AG08396 (cell line): ENCODE measurements at regions not wholly inside any gene's neighbourhood (a gene's known extent, or its start where the extent isn't known, plus 50 kb on each side); places are given as distances from the start of the nearest gene placed in this dataset.
A peak's percentile ranks its signal among the peaks of the same experiment; 100 is the strongest.

Experiments used
- DNase-seq: peaks from one replicate; pipeline ENCODE4 v3.0.0; 2012; ENCODE audit warnings: low spot score, mixed read lengths

DNA sequence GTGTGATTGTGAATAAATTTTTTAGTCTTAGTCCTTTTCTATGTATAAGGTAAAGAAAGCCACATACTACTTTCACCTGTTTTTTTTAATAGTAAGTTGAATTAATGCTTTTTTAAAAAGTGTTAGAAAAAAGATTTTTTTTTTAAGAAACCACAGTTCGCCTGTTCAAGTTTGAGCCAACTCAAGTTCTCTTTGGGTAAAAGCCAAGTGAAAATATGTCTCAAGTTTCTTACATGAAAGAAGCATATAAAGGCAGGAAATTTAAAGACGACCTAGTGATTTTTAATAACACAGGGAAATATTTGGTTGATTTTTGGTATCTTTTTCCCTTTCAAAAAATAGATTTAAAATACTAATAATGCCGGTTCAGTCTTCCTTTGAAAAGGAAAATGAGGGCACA, 369.9 kb upstream of the NR3C2 start:
- DNase-seq: no peak

GRCh38 chr4:148810461-148810860, 368.2 kb upstream of the NR3C2 start:
- DNase-seq: no peak

GRCh38 chr4:148808416-148808815, 366.2 kb upstream of the NR3C2 start:
- no peak for DNase-seq

DNA sequence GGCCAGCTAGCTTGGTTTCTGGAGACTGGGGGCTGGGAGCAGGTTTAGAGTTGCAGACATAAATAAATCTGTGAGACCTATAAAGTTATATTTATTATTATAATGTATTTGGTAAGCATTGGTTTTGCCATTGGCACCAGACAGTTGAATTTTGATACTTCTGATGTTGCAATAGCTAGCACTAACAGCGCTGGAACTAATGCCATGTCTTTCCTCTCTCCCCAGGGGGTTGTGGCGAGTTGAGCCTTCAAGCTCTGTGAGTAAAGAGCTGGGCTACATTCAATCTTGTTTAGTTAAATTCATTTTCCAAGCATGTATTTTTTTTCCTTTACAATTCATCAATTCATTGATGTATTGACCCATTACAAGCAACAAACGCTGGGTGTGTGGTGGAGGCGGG, 358.7 kb upstream of the NR3C2 start:
- DNase-seq: no peak

DNA sequence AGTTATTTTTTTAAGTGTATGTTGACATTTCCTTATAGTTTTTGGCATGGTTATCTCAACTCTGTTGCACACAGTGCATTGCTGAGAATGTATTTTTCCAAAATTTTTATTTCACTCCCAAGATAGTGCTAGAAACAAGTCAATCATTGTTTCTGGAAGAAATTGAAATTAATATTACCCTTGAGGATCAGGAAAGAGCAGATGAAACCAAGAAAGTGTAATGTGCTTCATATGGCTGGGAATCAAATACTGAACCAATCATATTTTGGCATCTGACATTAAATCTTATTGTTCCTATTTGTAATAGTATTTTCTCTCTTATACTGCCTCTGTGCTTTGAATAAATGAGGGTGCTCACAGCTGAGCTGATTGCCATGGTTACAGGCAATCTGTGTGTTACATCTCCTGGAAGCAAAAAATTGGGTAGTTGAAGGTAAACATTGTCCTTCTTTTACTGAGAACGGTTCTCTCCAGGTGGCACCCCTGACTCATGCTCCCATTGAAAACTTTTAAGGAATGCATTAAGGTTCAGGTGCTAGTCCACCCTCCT, 358.2 kb upstream of the NR3C2 start:
- DNase-seq: no peak

DNA sequence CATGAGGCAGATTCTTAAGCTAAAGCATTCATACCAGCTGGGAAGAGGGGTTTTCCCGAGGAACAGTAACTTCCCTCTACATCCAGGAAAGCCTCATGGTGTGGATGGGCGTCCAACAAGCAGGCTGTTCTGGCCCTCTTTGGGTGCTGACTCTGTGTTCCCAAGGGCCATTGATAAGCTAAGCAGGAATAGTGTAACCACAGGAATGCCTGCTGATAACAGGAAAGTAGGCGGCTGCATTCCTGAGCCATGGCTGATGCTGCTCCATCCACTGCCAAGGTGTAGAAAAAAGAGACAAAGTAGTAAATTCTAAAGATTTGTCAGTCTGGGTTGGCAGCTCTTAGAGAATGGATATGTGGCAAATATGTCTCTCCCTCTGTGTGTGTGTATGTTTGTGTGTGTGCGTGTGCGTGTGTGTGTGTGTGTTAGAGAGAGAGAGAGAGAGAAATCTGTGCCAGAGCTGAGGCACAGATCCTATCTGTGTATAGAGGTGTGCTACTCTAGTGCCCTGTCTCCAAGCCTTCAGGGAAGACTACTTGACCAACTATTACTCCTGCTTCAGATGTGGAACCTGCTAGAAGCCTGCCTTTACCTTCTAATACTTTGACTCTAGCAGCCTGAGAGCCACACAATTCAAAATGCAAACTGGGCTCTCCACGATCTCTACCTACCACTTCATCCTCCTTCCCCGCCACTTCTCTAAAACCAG, 353.1 kb upstream of the NR3C2 start:
- DNase-seq: peak; percentile 32

DNA sequence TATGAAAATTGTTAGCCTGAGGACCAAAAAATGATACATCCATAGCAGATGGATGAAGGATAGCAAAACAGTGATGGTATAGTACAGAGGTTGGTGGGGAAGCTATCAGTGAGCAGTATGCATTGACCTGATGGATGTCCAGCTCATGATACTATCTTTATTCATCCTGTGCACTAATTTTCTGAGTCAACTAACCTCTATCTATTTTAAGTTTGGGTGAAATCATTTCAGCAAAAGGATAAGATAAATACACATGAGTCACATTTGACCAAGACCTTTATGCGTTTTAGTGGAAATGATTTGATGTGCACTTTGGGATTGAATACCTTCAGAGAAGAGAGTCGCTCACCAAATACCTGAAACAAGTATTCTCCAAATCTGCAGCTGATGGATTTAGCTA, 351.0 kb upstream of the NR3C2 start:
- DNase-seq: no peak

DNA sequence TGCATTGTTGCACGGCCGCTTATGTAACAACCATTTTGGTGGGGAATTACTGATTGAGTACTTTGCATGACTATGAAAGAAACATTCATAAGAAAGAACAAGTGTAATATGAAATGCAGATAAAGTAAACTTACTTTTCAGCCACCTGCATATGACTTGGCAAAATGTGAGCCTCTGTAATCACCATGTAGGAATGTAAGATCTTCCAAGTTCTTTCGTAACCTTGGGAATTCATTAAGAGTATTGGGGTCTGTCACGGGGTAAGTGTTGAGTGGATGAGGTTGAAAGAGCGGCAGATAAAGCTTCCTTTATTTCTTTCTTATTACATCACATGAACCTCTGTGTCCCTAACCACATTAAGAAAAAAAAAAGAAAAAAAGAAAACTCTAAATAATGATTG, 348.5 kb upstream of the NR3C2 start:
- DNase-seq: no peak

DNA sequence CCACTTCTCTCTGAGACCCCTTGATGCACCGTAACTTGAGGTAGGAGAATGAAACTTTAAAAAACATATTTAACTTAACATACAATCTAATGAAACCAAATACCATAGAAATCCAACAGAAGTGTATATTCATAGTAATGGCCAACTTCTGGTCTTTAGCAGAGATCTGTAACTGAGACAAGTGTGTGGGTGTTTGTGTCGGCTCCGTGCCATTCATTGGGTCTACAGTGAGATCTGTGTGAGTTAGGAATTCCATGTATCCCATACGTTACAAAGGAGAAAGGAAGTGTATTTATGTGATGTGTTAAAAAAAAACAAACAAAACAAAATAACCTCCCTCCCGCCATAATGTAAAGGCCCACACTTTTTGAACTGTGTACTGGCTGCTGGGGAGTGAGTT, 348.0 kb upstream of the NR3C2 start:
- no peak for DNase-seq

DNA sequence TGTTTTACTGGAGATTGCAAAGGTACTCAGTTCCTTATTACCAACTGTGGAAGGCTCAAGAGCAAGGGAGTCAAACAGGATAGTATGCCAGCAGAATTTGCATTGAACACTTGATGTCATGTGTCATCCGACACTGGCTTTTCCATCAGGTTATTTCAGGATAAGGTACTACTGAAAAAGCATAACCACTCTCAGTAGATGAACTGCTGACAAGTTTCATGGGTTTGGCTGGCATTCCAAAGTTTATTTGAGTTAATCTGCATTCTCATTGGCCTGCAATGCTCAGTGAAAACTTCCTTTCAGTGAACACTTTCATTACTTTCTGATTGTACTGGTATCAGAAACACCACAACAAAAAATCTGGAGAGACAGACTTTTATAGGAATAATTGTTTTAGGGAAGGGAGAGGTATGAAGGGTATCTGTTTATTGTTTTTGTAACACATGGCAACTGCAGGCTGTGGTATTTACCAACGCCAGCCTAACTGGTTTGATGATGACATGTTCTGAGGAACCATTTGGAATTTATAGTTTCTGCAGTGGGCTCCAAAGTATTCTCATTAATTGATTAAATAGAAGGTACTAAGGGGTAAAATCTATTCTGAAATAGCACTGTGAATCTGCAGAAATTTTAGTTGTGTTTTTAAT, 345.7 kb upstream of the NR3C2 start:
- peak; percentile 13 for DNase-seq

DNA sequence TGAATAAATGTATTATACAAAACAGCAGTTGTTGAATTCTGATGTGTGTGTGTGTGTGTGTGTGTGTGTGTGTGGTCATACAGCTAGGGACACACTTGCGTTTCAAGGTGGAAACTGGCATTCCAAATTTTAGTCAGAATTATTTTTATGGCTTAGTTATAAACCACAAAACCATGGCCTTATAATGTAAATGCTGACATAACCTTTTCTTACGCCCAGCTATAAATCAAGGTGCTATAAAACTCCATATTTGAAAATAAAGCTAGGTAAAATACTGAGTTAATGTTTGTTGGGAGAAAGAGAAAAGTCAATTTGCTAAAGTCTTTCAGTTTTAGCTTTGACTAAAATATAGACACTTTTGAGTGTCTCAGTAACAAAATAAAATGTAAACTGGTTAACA, 345.1 kb upstream of the NR3C2 start:
- DNase-seq: no peak

DNA sequence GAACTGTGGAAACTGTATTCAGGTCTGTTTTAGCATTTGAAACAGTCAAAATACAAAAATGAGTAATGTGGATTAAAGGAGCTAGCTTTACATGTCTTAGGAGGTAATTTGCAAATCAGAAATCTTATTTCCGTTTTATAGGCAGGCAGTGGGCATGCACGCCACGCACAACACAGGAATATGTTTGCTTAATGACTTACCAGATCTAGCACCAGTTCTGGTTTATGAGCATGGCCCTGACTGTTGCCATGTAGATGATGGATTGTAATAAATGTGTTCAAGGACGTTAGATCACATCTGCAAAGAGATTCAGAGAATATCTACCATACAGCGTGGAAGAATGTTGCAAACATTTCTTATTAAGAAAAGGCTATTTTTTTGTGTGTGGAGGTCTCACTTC, 344.5 kb upstream of the NR3C2 start:
- no peak for DNase-seq

GRCh38 chr4:148782284-148782683, 340.1 kb upstream of the NR3C2 start:
- no peak for DNase-seq

GRCh38 chr4:148780426-148781005, 338.3 kb upstream of the NR3C2 start:
- no peak for DNase-seq

GRCh38 chr4:148779771-148780170, 337.6 kb upstream of the NR3C2 start:
- DNase-seq: no peak

DNA sequence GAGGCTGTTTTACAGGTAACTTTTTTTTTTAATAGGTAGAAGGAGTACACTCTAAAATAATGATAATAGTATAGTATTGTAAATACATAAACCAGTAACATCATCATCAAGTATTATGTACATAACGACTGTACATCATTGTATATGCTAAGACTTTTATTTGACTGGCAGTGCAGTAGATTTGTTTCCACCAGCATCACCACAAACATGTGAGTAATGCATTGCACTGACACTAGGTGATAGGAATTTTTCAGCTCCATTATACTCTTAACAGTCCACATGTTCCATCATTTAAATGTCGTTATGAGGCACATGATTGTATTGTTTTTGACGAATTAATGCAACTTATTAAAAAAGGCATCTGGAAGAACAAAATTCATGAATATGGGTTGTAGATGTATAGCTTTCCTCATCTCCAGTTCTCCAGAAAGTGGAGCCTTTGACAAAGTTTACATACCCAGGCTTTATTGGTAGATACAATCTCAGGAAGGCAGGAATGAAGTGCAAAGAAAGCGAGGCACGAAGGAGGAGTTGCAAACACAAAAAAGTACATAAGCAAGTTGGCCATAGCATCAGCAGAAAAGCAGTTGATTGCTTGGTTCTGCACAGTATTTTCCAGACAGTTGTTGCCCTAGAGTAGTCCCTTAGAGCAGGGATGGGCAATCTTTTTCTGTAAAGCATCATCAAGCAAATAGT, 336.9 kb upstream of the NR3C2 start:
- DNase-seq: no peak

DNA sequence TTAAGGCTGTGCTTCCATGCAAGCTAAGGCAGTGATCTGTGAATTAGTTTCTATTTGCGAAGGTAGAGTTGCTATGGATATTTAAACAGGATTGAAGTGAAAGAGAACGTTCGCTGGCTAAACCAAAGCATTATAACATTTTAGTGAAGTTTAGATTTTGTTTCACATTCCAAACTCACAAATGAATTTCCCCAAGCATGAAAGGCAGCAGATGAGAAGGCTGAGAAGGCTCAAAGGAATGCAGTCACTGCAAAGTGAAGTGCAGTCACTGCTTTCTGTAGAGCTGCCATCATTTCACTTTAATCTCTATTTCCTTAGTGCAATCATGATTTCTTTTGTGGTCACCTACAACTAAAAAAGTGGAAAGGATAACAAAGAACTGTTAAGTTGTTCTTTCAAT, 334.7 kb upstream of the NR3C2 start:
- peak; percentile 26 for DNase-seq

GRCh38 chr4:148774134-148774533, 331.9 kb upstream of the NR3C2 start:
- no peak for DNase-seq

GRCh38 chr4:148773313-148773712, 331.1 kb upstream of the NR3C2 start:
- DNase-seq: no peak

DNA sequence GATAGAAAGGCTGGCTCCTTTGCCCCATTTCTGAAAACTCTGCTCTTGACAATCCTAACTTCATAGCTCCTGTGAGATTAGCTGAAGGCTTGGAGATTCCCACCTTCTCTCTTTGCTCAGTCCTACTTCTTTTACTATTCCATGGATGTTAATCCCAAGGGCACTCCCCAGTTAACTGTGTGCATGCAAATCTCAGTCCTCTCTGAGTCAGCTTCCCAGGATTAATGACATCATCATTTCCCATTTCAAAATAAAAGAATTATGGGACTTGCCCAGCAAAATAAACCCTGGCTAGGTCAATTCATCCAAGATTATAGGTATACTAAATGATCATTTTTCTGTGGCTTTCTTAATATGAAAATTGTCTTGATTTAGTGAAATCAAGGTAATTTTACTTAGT, 328.6 kb upstream of the NR3C2 start:
- DNase-seq: no peak

- no peak for DNase-seq
Observed at GRCh38 chr4:148770377-148770776, 328.2 kb upstream of the NR3C2 start.

GRCh38 chr4:148764720-148765119, 322.5 kb upstream of the NR3C2 start:
- DNase-seq: no peak

- no peak for DNase-seq
Observed at GRCh38 chr4:148757171-148757570, 315.0 kb upstream of the NR3C2 start.
